ENCODE measurements at regions not wholly inside any gene's neighbourhood (a gene's known extent, or its start where the extent isn't known, plus 50 kb on each side); places are given as distances from the start of the nearest gene placed in this dataset.
"Not testable (repeated sequence)": the region's sequence is repeated elsewhere in the genome, so short reads cannot be mapped to it uniquely, and the experiment has no call there.

DNA sequence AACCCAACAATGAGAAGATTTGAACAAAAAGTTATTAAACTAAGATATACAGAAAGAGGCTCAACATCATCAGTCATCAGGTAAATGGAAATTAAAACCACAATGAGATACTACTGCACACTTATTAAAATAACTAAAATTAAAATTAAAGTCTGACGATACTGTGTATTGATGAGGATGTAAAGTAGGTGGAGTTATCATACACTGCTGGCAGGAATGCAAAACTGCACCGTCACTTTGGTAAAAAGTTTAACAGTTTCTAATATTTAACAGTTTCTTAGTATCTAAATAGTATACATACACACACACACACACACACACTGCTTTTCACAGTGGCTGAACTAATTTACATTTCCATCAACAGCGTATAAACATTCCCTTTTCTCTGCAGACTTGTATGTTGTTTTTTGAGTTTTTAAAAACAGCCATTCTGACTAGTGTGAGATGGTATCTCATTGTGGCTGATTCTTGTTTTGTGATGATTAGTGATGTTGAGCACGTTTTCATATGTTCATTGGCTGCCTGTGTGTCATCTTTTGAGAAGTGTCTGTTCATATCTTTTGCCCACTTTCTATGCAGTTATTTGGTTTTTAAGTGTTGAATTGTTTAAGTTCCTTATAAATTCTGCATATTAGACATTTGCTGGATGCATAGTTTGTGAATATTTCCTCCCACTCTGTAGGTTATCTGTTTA is 726.9 kb upstream of the CHAC2 start:
- no peak for DNase-seq (ENCODE audit: low spot score)

DNA sequence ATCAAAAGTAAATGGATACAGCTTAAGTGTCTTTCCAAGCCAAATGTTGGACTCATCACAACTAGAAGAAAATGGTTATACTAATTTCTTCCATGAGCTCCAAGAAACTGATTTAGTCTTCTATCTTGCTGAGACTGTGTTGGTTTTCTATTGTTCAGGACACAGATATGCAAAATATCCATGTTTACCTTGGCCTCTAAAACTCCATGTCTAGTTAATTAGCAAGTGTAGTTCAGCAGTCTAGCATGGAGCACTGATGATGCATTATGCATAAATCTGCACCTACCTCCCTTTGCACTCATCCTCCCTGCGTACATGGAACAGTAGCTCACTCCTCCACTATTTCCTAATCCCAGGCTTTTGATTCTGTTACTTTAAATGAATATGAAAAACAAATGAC is 731.4 kb upstream of the CHAC2 start:
- no peak for DNase-seq (ENCODE audit: low spot score)

DNA sequence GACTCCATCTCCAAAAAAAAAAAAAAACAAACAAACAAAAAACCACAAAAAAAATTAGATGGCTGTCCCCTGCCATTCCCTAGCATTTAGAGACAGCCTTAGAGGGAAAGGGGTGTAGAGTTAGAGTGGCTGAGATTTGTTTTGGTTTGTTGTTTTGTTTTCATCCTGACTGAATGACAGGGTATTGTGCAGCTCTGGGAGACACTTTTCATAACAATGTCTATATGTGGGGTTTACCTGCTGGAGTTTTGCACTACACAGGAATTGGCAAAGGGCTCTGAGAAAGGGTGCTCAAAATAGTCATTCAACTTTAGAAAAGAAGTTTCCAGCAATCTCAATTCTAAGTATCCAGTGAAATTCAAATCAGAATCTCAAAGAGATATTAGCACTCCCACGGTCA is 732.5 kb upstream of the CHAC2 start:
- DNase-seq (ENCODE audit: low spot score), result no peak

DNA sequence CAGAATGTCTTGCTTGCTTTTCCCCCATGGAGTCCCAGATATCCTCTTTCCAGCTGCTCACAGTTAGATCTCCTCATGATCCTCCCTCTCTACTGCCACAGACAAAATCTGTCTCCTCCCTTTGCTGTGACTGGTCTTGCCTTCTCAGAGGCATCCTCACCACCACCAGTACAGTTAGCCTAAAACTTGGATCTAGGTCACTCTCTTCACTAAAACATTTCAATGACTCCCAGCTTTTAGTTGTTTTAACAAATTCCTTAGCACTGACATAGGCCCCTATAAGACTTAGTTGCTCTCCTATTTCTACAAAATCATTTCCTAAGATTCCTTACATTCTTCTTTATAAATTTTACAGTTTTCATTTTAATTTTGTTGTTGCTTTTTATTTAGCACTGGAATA is 734.2 kb upstream of the CHAC2 start:
- no peak for DNase-seq (ENCODE audit: low spot score)

DNA sequence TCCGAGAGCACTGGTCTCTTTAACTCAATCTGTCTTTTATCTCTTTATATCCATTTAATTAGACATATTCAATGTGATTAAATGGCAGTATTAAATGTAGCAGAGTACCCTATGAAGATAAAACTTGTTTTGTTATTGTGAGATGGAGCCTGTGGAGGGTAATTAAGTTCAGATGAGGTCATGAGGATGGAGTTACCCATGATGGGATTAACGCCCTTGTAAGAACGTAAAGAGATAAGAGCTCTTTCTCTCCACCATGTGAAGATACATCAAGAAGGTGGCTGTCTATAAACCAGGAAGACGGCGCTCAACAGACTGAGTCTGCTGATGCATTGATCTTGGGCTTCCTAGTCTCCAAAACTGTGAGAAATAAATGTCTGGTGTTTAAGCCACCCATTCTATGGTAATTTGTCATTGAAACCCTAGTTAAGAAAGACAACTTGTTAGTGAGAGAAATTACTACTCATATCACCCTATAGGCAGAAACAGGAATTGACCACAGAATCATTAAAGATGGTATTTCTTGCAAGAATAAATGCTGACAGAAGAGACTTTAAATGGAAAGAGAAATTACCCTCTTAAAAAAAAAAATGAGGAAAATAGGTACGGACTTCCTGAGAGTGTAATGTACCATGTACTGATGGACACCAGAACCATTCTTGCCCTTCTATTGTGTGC is 738.7 kb upstream of the CHAC2 start:
- DNase-seq (ENCODE audit: low spot score), result no peak

DNA sequence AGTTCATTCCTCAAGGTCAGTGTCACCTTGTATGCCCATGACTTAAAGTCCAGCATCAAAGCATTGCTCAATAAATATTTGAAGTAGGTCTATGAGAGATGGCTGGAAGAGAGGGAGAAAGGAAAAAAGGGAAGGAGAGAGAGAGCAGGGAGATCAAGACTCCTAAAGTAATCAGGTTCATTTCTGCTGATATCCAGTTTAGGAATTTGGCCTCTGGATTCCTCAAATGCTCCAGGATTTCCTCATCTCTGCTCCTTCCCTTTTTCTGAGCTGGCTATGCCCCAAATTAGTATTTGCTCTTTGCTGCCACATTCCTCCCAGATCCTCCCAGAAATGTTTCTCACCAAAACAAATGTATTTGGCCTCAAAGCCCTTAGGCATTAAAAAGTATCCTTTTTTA is 739.4 kb upstream of the CHAC2 start:
- DNase-seq (ENCODE audit: low spot score), result peak; percentile 49

DNA sequence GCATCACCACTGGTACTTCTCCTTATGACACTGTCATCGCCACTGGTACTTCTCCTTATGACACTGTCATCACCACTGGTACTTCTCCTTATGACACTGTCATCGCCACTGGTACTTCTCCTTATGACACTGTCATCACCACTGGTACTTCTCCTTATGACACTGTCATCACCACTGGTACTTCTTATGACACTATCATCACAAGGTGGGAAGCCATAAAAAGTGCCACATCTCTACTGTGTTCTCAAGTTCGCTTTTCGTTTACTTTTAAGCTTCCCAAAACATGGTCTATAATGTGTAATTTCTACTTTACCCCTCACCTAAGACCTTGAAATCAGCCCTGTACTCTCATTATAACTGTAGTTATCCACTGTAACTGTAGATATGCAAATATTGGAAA is 745.4 kb upstream of the CHAC2 start:
- DNase-seq (ENCODE audit: low spot score), result not testable (repeated sequence)

DNA sequence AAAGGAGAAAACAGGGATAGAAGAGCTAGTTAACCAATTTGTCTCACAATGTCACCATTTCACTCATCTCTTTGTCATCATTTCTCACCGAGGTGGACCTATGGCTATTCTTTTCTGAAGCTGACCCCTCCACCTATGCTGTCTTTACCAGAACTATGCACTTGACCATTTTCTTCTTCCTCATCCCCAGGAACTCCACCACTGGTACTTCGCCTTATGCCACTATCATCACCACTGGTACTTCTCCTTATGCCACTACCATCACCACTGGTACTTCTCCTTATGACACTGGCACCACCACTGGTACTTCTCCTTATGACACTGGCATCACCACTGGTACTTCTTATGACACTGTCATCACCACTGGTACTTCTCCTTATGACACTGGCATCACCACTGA is 745.8 kb upstream of the CHAC2 start:
- no peak for DNase-seq (ENCODE audit: low spot score)

DNA sequence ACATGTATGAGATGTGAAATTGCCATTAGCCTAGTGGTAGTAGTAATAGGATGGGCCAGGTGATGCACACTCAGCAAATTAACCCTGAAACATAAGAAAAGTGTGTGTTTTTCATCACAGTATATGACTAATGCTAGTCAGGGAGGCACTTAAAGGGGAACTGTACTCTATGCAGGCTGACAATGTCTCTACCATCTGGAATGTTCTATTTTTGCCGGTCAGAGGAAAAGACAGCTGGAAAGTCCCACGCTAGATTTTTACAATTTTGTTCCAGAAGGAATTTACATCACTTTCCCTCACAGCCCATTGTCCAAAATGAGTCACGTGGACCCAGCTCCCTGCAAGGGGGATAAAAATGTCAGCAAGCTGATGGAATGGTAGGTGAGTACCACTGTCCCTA is 746.3 kb upstream of the CHAC2 start:
- DNase-seq (ENCODE audit: low spot score), result peak; percentile 74

DNA sequence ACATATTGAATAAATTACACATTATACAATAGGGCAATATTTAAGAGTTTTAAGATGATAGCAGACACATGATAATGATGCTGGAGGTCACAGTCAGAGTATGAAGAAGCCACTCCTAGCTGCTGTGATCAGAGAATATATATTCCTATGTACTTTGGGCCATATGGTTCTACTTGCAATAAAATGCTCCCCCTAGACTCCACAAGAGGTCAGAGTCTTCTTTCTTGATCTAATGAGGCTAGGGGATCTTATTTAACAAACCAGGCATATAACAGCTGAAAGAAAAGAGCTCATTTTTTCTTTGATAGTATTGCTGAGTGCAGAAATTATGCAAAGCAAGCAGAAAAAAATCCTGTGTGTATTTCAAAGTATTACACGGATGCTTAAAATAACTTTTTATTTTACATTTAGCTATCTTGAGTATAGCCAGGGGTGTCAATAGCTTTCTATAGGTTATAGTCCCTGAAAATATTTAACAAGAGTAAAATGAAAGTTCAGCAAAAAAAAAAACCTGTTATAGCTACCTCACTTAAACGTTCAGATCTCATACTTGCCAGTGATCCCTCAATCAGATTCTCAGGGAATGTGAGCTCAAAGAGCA is 748.7 kb upstream of the CHAC2 start:
- DNase-seq (ENCODE audit: low spot score), result peak; percentile 50

DNA sequence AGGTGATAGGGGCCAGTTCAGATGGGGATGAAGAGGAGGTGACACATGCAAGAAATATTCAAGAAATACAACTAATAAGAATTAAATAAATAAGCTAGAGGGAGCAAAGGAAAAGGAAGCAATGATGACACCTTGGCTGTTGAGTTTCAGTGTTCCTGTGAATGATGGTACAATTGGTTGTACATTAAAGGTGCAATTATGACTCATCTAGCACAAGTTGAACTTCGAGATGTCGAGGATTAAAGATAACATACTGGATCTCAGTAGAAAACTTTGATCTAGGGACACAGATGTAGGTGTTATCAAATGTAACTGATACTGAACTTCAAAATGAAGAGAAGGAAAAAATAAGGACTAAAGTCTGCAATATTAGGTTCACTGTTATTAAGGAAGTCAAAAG is 760.6 kb upstream of the CHAC2 start:
- DNase-seq (ENCODE audit: low spot score), result no peak

DNA sequence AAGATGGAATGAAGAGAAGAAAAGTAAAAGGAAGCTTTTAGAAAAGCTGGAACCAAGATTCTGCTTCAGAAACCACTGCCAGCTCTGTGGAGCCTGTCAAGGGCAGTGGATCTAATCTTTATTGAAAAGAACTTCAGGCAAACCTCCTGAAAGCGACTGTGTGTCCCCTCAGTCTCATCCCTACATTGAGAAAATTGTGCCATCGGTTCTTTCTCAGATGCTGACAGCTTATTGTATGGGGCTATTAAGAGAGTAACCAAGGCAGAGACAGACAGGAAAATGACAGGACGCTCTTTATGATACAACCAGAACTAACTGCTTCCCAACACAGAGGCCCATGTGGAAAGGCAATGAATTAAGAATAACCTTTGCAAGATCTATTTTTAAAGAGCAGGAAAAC is 763.2 kb upstream of the CHAC2 start:
- DNase-seq (ENCODE audit: low spot score), result no peak

DNA sequence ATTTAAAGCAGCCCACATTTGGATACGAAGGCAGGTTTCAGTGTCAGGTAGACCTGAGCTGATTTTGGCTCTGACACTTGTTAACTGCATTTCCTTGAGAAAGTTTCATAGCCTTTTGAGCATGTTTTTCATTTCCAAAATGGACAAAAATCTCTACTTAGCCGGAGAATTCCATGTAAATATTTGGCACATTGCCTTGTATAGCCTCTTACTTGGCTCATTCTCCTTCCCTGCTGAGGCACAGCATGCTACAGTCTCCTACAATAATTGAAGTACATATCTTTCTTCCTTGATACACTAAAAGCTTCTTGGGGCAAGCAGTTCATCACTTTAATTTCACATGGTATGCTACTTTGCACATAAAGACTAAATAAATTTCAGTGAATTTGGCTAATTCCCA is 772.2 kb upstream of the CHAC2 start:
- DNase-seq (ENCODE audit: low spot score), result peak; percentile 37

DNA sequence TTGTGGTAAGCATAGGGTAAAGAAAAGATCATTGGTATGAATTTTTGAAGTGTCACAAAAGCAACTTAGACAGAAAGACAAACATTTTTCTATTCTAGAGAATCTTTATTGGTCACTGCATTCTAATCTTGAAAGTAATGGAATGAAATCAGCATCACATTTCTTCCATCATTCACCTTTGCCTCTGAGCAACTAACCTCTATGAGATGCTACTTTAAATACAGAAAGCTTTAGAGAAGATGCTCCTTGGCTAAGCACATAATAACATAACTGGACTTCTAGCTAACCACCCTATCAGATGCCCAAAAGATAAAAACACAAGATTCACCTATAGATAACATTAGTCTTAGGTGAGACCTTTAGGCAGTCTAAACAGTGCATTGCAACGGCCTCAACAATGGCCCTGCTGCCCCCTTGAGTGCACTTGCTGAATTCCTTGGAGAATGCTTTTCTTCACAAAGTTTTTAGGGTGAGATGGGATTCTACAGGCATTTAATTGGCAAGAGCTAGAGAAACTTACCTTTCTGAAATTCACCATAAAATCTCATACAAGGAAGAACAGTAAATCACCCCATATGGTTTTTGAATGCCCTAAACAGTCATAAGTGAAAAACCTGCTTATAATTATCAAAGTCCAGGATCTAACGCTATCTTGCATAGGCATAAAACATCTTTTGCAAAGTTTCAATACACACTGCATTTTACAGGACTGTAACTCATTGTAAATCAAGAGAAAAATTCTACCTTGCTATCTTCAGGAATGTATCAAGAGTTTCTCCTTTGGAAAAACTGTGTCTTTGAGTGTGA is 791.3 kb upstream of the CHAC2 start:
- peak; percentile 13 for DNase-seq (ENCODE audit: low spot score)

DNA sequence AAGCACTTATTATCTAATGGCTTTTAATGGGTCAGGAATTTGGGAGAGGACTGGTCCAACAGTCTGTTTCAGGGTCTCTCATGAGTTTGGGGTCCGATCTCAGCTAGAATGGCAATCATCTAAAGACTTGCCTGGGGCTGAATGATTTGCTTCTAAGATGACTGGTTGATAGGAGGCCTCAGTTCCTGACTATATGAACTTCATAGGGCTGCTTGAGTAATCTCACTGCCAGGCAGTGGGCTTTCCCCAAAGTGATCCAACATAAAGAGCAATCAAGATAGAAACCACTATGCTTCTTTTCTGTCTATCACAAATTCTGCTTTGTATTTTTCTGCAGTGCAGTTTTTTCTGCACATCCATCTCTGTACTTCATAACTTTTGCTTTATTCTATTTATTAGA is 793.5 kb upstream of the CHAC2 start:
- DNase-seq (ENCODE audit: low spot score), result no peak

DNA sequence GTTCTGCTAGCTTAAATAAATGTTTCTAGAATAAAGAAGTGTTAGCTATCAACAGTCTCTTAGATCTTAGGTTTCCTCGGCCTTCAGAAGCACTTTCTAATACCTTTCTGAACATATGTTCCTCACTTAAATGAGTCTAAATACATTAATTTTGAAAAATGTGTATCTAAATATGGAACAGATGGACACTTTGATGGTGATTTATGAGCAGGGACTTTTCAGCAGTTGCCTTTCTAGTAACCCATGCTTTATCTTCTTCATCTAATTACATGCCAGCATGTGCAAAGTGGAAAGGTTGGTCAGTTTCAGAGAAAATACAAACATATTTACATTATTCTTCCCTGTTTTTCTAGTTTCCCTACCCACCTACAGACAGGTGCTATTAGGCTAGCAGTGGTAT is 797.0 kb upstream of the CHAC2 start:
- DNase-seq (ENCODE audit: low spot score), result no peak

DNA sequence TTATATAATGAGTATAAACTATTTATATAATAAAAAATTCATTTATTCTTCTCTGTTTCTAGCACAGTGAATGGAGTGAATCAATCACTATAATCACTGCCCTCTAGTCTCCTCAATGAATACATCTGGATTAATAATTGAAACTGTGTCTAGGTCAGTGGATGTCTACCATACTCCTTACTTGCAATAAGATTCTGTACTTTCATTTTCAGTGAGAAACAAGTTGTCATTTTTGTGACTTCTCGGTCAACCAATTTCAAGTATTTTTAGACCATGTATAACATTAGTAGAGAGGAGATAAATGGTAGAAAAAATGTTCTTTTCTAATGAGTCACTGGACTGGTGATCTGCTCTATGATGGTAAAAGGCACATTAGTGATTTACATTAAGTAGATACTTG is 799.6 kb upstream of the CHAC2 start:
- DNase-seq (ENCODE audit: low spot score), result no peak

DNA sequence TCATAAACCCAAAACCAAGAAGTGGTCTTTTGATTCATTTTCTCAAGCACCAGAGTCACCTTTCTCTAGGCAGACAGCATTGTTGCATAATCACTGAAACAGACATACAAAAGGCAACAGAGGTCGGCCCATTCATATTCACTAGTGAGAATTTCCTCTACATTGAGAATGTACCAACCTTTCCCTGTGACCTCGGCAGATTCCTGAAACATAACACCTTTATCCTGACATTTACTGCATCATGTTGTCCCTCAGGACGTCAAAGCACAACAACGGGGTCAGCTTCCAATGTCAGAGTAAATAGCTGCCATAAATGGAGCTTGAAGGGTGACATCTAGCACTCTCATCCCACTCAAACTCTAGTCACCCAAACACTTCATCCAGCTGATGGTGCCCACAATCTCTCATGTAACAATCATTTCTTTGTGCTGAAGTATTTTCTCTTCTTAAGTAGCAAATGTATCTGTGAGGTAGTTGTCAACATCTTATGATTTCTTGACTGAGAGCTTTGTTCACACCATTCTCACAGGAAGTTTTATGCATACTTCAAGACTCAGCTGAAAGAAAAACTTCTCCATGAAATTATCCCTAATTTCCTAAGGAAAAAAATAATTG is 802.6 kb upstream of the CHAC2 start:
- DNase-seq (ENCODE audit: low spot score), result no peak

DNA sequence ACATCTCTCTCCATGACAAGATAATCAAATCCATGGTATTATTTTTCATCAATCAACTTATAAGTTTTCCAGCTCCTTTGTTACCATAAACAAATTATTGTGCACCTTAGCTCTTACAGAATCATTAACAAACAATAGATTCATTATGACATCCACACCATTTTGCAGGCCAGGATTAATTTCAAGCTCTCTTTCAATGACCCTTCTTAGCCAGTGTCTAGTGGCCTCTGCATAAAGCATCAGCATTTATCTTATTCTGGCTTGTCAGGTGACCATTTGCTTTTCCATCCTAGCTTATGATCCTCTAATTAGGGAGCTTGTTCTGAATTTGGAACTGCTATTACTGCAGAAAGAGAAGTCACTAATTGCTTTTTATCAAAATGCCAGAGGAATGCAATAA is 806.2 kb upstream of the CHAC2 start:
- DNase-seq (ENCODE audit: low spot score), result no peak

DNA sequence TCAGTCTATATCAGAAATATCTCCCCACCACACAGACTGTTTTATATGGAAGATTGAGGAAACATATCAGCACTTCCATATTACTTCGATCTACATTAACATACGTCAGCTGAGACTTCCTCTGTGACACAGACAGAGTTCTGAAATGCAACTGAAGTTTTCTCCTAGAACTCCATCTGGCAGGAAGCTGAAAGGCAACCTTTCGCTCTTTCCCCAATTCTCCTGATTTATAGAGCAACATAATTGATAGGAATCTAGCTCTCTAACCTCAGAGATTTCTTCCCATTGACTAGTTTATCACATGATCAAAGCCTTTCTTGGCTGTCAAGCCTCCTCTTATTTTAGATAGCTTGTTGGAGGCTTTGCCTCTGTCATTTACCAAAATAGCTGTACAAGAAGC is 806.7 kb upstream of the CHAC2 start:
- no peak for DNase-seq (ENCODE audit: low spot score)

DNA sequence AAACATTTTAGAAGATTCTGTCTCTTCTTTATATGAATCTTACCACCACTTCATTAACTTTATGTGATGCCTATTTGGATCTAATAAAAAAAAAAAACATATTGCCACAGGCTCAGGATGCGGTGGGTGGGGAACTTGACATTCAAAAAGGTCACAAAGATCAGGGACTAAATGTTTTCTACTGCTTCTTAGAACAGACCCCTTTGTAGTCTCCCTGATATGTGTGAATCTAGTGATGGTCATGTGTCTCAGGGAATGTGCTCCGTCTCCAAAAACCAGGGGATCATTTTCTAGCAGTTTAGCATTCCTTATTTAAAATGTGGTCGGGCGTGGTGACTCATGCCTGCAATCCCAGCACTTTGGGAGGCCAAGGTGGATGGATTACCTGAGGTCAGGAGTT is 807.8 kb upstream of the CHAC2 start:
- no peak for DNase-seq (ENCODE audit: low spot score)

DNA sequence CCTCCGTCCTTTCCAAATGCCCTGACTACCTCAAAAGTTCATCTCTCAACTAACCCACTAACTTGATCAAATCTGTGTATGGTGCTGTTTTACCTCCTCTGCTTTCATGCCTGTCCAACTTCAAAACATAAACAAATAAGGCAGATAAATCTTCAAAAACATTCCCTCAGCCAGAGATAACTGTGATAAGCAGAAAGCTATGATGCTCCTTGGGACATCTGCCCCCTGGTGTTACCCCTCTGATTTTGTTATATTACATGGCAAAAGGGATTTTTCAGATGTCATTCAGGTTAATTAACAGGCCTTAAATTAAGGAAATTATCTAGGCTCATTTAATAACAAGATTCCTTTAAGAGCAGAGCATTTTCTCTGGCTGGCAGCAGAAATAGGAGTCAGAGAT is 810.8 kb upstream of the CHAC2 start:
- DNase-seq (ENCODE audit: low spot score), result no peak

Measured in umbilical cord (tissue), 1 donor.